Uterus (tissue), 2 donors: ENCODE measurements at regions not wholly inside any gene's neighbourhood (a gene's known extent, or its start where the extent isn't known, plus 50 kb on each side); places are given as distances from the start of the nearest gene placed in this dataset.

ENCODE experiments used
- POLR2A ChIP-seq, 2 donors: fragments of 450-650 bp; IDR thresholded peaks; one replicate each; pipeline ENCODE4 v1.6.1; 2016; ENCODE audit warnings: antibody characterized with exemption in 2 of 2, mild to moderate bottlenecking in 1 of 2, moderate library complexity in 1 of 2
- TF ChIP-seq, protein P1 (sequence below), 4 experiments: fragments of 200-600 bp in 2 of 4; fragments of 450-650 bp in 2 of 4; sonication (generic) in 2 of 4; IDR thresholded peaks; one replicate each; pipeline ENCODE4 v1.5.1; 2016 to 2019; ENCODE audit warnings: antibody characterized with exemption in 4 of 4, mild to moderate bottlenecking in 2 of 4, moderate library complexity in 1 of 4

DNA sequence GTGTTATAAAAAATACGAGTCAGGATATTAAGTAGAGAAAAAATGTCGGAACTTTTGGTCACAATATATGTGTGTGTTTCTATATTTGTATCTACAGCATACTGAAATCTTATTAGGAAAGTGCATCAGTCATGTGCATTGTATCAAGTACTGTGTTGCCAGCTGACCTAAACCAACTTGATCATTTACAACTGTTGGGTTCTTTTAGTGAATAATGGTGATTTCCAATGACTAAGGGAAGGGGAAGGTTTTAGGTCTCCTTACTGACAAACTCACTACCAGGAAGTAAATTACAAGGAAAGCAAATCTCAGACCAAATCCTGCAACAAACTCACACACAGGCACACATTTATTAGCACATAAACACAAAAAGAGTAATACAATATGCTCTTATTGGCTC, 142.7 kb downstream of the TSEN15 start:
- TF ChIP-seq, protein P1, sequence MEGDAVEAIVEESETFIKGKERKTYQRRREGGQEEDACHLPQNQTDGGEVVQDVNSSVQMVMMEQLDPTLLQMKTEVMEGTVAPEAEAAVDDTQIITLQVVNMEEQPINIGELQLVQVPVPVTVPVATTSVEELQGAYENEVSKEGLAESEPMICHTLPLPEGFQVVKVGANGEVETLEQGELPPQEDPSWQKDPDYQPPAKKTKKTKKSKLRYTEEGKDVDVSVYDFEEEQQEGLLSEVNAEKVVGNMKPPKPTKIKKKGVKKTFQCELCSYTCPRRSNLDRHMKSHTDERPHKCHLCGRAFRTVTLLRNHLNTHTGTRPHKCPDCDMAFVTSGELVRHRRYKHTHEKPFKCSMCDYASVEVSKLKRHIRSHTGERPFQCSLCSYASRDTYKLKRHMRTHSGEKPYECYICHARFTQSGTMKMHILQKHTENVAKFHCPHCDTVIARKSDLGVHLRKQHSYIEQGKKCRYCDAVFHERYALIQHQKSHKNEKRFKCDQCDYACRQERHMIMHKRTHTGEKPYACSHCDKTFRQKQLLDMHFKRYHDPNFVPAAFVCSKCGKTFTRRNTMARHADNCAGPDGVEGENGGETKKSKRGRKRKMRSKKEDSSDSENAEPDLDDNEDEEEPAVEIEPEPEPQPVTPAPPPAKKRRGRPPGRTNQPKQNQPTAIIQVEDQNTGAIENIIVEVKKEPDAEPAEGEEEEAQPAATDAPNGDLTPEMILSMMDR (IDR thresholded peaks at IDR 0.05), result no peak
- TF ChIP-seq POLR2A (IDR thresholded peaks at IDR 0.05), result no peak
